ENCODE measurements at regions not wholly inside any gene's neighbourhood (a gene's known extent, or its start where the extent isn't known, plus 50 kb on each side); places are given as distances from the start of the nearest gene placed in this dataset.

DNA sequence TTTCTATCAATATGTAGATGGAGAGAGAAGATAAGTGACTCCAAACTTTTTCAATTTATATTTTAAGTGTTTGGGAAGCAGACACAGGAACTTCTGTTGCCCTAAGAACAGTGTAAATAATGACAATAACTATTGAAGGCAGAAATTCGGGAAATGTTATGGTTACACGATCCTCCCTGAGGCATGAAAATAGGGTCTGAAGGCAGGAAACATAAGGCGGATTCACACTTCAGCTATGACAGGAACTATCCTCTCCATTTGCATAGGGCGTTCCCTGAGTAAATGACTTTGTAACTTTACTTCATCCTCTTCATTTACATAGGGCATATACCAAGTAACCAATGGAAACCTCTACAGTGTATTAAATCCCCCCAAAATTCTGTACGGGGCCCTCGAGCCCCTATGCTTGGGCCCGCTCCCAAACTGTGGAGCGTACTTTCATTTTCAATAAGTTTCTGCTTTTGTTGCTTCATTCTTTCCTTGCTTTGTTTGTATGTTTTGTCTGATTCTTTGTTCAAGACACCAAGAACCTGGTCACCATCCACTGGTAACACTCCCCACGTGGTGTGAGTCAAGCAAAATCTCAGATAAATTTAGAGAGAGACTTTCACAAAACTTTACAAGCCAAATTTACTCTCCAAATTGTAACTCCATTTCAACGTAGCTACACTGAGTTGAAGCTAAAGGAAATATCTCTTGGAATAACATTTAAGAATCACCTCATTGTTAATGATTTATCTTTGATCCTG, 2504.3 kb downstream of the ARAP2 start:
- TF ChIP-seq TP53 (CRISPR knock-in tag; IDR thresholded peaks at IDR 0.05) (no peak), CHD4 (IDR thresholded peaks at IDR 0.05; ENCODE audit: borderline replicate concordance) (no peak), POLR2AphosphoS2 (conservative IDR thresholded peaks at IDR 0.05; ENCODE audit: low read length) (no peak), KDM1A (IDR thresholded peaks at IDR 0.05; ENCODE audit: low read depth) (no peak), RCOR1 (IDR thresholded peaks at IDR 0.05; ENCODE audit: low read depth, low read length) (no peak), HOXA7 (CRISPR knock-in tag; IDR thresholded peaks at IDR 0.05) (no peak), ZNF302 (CRISPR knock-in tag; IDR thresholded peaks at IDR 0.05) (no peak), EP300 (IDR thresholded peaks at IDR 0.05) (no peak), POLR2A (IDR thresholded peaks at IDR 0.05; ENCODE audit: low read length) (no peak)
- TF ChIP-seq, protein P1, sequence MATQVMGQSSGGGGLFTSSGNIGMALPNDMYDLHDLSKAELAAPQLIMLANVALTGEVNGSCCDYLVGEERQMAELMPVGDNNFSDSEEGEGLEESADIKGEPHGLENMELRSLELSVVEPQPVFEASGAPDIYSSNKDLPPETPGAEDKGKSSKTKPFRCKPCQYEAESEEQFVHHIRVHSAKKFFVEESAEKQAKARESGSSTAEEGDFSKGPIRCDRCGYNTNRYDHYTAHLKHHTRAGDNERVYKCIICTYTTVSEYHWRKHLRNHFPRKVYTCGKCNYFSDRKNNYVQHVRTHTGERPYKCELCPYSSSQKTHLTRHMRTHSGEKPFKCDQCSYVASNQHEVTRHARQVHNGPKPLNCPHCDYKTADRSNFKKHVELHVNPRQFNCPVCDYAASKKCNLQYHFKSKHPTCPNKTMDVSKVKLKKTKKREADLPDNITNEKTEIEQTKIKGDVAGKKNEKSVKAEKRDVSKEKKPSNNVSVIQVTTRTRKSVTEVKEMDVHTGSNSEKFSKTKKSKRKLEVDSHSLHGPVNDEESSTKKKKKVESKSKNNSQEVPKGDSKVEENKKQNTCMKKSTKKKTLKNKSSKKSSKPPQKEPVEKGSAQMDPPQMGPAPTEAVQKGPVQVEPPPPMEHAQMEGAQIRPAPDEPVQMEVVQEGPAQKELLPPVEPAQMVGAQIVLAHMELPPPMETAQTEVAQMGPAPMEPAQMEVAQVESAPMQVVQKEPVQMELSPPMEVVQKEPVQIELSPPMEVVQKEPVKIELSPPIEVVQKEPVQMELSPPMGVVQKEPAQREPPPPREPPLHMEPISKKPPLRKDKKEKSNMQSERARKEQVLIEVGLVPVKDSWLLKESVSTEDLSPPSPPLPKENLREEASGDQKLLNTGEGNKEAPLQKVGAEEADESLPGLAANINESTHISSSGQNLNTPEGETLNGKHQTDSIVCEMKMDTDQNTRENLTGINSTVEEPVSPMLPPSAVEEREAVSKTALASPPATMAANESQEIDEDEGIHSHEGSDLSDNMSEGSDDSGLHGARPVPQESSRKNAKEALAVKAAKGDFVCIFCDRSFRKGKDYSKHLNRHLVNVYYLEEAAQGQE (IDR thresholded peaks at IDR 0.05), result no peak
- TF ChIP-seq, protein P2, sequence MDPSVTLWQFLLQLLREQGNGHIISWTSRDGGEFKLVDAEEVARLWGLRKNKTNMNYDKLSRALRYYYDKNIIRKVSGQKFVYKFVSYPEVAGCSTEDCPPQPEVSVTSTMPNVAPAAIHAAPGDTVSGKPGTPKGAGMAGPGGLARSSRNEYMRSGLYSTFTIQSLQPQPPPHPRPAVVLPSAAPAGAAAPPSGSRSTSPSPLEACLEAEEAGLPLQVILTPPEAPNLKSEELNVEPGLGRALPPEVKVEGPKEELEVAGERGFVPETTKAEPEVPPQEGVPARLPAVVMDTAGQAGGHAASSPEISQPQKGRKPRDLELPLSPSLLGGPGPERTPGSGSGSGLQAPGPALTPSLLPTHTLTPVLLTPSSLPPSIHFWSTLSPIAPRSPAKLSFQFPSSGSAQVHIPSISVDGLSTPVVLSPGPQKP (IDR thresholded peaks at IDR 0.05; ENCODE audit: low read depth, low read length), result no peak
- TF ChIP-seq, protein P3, sequence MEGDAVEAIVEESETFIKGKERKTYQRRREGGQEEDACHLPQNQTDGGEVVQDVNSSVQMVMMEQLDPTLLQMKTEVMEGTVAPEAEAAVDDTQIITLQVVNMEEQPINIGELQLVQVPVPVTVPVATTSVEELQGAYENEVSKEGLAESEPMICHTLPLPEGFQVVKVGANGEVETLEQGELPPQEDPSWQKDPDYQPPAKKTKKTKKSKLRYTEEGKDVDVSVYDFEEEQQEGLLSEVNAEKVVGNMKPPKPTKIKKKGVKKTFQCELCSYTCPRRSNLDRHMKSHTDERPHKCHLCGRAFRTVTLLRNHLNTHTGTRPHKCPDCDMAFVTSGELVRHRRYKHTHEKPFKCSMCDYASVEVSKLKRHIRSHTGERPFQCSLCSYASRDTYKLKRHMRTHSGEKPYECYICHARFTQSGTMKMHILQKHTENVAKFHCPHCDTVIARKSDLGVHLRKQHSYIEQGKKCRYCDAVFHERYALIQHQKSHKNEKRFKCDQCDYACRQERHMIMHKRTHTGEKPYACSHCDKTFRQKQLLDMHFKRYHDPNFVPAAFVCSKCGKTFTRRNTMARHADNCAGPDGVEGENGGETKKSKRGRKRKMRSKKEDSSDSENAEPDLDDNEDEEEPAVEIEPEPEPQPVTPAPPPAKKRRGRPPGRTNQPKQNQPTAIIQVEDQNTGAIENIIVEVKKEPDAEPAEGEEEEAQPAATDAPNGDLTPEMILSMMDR (IDR thresholded peaks at IDR 0.05), result no peak
- TF ChIP-seq, protein P4, sequence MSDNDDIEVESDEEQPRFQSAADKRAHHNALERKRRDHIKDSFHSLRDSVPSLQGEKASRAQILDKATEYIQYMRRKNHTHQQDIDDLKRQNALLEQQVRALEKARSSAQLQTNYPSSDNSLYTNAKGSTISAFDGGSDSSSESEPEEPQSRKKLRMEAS (IDR thresholded peaks at IDR 0.05), result no peak
